ENCODE measurements at regions not wholly inside any gene's neighbourhood (a gene's known extent, or its start where the extent isn't known, plus 50 kb on each side); places are given as distances from the start of the nearest gene placed in this dataset.

DNA sequence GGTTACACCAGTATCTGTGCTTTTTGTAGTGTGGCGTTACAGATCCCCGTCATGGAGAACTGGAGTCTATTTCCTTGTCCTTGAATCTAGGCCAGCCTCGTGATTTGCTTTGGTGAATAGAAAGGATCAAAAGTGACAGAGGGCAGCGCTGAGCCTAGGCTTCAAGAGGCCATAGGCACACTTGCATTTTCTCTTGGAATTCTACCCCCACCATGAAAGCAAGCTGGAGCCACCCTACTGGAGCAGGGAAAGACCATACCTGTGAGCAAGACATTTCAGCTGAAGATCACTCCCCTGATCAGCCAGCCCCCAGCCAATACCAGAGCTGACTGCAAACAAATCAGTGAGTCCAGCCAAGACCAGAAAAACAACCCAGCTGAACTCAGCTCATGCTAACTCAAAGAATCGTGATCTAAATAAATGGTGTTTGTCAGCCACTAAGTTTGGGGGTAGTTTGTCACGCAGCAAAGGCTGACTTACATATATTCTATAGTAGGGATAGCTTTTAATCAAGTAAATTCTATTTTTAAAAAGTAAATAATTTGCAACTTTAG lies 521.9 kb upstream of the TBX3 start:
- no peak for DNase-seq
- Histone ChIP-seq H3K4me1 (peaks cover 0 to 2% of the 10 kb centered on the region in 2 donors), H3K4me3 (replicated peaks in 1 of 3) (no peak overlapping the region), H3K27me3 (no peaks in the 10 kb centered on the region), H3K36me3 (no peaks in the 10 kb centered on the region), H3K27ac (no peak overlapping the region), H3K9me3 (no peaks in the 10 kb centered on the region)
- WGBS, 2 donors: 68 to 75% methylated on average over 5 to 6 of the region's 6 CpGs
- TF ChIP-seq, protein P1, sequence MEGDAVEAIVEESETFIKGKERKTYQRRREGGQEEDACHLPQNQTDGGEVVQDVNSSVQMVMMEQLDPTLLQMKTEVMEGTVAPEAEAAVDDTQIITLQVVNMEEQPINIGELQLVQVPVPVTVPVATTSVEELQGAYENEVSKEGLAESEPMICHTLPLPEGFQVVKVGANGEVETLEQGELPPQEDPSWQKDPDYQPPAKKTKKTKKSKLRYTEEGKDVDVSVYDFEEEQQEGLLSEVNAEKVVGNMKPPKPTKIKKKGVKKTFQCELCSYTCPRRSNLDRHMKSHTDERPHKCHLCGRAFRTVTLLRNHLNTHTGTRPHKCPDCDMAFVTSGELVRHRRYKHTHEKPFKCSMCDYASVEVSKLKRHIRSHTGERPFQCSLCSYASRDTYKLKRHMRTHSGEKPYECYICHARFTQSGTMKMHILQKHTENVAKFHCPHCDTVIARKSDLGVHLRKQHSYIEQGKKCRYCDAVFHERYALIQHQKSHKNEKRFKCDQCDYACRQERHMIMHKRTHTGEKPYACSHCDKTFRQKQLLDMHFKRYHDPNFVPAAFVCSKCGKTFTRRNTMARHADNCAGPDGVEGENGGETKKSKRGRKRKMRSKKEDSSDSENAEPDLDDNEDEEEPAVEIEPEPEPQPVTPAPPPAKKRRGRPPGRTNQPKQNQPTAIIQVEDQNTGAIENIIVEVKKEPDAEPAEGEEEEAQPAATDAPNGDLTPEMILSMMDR (IDR thresholded peaks at IDR 0.05): no peak
- no peak for TF ChIP-seq POLR2A (IDR thresholded peaks at IDR 0.05)
- intact Hi-C loops (cut with DNase I): no loop called here

DNA sequence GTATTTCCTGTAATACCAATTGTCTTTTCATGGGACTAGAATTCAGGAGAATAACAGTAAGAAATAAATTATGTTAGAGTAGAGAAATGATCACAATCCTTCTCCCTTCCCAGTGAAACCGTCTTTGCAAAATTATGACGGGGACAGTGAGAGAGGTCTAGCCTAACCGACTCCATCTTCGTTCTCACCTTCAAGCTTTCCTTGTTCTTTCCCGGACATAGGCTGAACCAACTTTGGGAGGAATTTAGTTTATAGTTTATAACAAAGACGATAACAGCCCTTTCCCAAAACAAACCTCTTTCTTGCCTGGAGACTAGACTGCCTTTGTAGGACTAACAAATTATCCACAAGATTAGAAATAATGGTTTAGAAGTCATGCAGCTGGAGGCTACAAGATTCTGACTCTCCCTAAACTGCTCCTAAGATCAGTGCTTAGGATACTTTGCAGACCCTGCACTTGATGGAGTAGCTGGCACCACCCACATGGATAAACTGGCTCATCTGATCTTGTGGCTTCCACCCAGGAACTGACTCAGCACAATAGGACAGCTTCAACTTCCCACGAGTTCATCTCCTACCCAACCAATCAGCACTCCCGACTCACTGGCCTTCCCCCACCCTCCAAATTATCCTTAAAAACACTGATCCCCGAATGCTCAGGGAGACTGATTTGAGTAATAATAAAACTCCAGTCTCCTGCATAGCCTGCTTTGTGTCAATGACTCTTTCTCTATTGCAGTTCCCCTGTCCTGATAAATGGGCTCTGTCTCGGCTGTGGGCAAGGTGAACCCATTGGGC lies 521.2 kb upstream of the TBX3 start:
- no peaks in the 10 kb centered on the region for H3K9me3 ChIP-seq
- H3K4me1 ChIP-seq: no peaks in the 10 kb centered on the region
- H3K4me3 ChIP-seq (replicated peaks in 1 of 3): no peak overlapping the region
- 82 to 83% methylated on average over 10 of the region's 10 CpGs for WGBS, 2 donors
- H3K36me3 ChIP-seq: no peaks in the 10 kb centered on the region
- no peak for TF ChIP-seq POLR2A (IDR thresholded peaks at IDR 0.05)
- TF ChIP-seq, protein P1 (IDR thresholded peaks at IDR 0.05): no peak
- intact Hi-C loops (cut with DNase I): no loop called here
- H3K27me3 ChIP-seq: no peaks in the 10 kb centered on the region
- no peak overlapping the region for H3K27ac ChIP-seq
- DNase-seq: no peak

DNA sequence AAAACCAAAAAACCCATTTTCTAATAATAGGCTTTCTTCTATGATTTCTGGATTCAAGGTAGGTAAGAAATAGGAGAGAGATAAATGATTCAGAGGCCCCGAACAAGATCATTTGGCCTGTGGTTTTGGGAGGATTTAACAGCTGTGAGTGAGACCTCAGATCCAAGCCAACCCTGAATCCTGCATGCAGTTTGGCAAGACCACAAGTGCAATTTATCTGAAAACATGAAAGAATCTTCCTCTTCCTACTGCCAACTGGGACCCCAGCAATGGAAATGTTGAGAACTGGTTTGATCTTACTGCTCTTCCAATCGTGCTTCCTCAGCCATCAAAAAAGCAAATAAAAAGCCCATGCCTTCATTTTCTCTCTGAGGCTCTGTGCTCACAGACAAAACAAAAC lies 519.7 kb upstream of the TBX3 start:
- TF ChIP-seq, protein P1 (IDR thresholded peaks at IDR 0.05): no peak
- no peak for TF ChIP-seq POLR2A (IDR thresholded peaks at IDR 0.05)
- WGBS, 2 donors: 60 to 63% methylated on average over 2 of the region's 2 CpGs
- H3K36me3 ChIP-seq: no peaks in the 10 kb centered on the region
- no peaks in the 10 kb centered on the region for H3K27me3 ChIP-seq
- H3K4me1 ChIP-seq: no peaks in the 10 kb centered on the region
- no peak for DNase-seq
- H3K4me3 ChIP-seq (replicated peaks in 1 of 3): no peak overlapping the region
- H3K9me3 ChIP-seq: no peaks in the 10 kb centered on the region
- intact Hi-C loops (cut with DNase I): no loop called here
- H3K27ac ChIP-seq: no peak overlapping the region

DNA sequence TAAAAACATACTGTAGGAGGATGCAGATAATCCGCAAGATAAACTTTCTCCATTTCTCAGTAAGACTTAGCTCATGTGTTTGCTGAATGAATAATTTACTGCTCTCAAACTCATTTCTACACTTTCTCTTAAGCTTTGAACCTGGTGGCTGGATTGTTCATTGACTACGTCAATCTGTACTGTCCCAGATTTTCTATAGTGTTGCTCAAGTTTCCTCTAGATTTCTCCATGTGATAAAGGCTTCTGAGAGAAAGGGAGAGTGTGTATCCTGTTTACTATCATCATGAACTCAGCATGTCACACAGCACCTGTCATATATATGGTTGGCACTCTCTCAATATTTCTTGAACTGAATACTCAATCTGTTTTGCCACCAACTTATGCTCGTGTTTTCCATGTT lies 518.0 kb upstream of the TBX3 start:
- Histone ChIP-seq H3K27ac (no peak overlapping the region), H3K27me3 (no peaks in the 10 kb centered on the region), H3K36me3 (no peaks in the 10 kb centered on the region), H3K4me3 (replicated peaks in 1 of 3) (no peak overlapping the region), H3K4me1 (no peaks in the 10 kb centered on the region), H3K9me3 (no peaks in the 10 kb centered on the region)
- DNase-seq: no peak
- WGBS, 2 donors: 88 to 91% methylated on average over 3 of the region's 3 CpGs
- TF ChIP-seq, protein P1 (IDR thresholded peaks at IDR 0.05): no peak
- TF ChIP-seq POLR2A (IDR thresholded peaks at IDR 0.05): no peak
- intact Hi-C loops (cut with DNase I): no loop called here

GRCh38 chr12:115199831-115200230 lies 515.9 kb upstream of the TBX3 start:
- H3K27me3 ChIP-seq: no peaks in the 10 kb centered on the region
- intact Hi-C loops (cut with DNase I): no loop called here
- H3K27ac ChIP-seq: no peak overlapping the region

More at GRCh38 chr12:115199831-115200230, 515.9 kb upstream of the TBX3 start:
- Histone ChIP-seq H3K9me3 (no peaks in the 10 kb centered on the region), H3K36me3 (no peaks in the 10 kb centered on the region), H3K4me1 (no peaks in the 10 kb centered on the region), H3K4me3 (replicated peaks in 1 of 3) (no peak overlapping the region)
- no peak for TF ChIP-seq POLR2A (IDR thresholded peaks at IDR 0.05)
- TF ChIP-seq, protein P1 (IDR thresholded peaks at IDR 0.05): no peak
- no peak for DNase-seq
- WGBS, 2 donors: 40 to 83% methylated on average over 1 of the region's 1 CpG

Measured in thyroid gland (tissue), 4 donors.